Fibroblast of skin of right biceps (primary cell): ENCODE measurements at regions not wholly inside any gene's neighbourhood (a gene's known extent, or its start where the extent isn't known, plus 50 kb on each side); places are given as distances from the start of the nearest gene placed in this dataset.
"Not testable (repeated sequence)": the region's sequence is repeated elsewhere in the genome, so short reads cannot be mapped to it uniquely, and the experiment has no call there.

Source experiments
- DNase-seq: peaks from one replicate; pipeline ENCODE4 v3.0.0-alpha.2; 2013

DNA sequence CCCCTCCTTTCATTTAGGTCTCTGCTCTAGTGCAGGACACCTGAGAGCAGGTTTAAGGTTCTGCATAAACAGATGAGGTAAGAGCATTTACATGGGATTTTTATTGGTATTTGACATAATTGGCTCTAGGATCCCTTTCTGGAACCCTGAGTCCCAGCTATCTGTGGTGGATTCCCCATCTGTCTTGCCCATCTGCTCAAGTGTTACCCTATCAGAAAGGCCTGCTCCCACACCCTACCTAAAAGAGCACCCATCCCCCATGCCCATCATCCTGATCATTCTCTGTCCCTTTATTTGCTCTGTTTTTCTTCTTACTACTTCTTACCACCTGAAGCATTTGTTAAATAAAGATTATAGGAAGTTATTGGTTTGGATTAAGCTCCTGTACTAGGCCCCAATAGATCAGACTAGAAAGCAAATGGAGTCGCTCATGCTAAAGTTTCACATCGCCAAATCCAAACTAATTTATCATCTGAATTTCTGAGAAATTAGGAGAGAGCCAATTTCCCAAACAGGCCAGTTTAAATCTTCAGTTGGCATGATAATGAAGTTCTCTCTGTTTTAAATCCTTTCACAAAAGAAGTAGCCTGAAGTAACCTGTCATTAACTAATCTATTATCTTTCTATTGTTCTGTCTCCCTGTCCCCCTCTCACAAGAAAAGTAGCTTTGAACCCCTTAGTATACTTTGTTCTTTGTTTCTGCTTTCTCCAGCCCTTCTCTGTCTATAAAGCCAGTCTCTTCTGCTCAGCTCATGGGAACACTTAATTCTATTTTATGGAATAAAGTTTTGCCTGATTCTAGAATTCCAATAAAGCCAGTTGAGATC lies 178.6 kb downstream of the ZNF674 start:
- DNase-seq = no peak

DNA sequence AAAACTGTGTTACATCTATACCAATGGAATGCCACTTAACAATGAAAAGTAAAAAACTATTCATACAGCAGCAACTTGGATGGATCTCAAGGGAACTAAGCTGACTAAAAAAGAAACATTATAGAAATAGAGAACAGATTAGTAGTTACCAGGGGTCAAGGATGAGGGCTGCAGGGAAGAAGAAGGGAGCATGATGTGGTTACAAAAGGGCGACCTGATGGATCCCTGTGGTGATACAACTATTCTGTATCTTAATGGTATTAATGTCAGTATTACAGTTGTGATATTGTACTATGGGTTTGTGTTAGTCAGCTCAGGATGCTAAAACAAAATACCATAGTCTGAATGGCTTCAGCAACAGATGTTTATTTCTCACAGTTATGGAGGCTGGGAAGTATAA lies 190.7 kb downstream of the ZNF674 start:
- no peak for DNase-seq

DNA sequence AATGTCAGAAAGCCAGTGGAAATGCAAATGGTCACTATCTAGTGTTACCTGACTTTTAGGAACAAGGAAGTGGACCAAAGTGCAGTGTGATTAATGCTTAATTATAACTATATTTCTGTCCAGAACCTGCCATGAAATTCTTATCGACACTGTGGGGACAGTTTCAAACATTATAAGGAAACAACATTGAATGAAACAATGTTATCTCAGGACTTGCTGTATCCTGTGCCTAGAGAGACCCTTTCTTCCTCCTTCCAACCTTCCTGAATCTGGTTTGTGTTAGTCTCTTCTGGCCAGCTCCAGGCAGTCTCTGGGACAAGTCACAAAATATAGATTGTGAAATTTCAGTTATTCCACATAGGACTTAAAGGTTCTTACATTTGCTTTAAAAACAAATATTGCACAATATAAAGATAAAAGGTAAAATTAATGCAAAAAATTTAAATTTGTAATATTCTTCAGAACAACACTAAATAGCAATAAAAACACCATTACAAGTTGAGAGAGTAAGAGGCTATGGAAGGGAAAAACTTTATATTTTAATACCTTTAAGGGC lies 203.4 kb downstream of the ZNF674 start:
- DNase-seq = no peak

DNA sequence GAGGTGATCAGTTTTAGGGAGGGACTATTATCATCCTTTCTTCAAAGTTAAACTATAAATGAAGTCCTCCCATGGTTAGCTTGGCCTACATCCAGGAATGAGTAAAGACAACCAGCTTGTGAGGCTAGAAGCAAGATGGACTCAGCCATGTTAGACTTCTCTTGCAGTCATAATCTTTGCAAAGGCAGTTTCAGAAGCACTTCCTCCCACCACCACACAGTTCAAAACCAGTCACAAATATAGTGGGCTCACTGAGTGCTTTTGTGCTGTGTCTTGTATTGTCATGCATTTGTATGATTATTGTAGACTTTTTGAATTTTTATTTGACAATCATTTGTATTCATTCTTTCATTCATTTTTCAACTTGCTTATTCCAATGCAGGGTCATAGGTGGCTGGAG lies 204.5 kb downstream of the ZNF674 start:
- DNase-seq = no peak

DNA sequence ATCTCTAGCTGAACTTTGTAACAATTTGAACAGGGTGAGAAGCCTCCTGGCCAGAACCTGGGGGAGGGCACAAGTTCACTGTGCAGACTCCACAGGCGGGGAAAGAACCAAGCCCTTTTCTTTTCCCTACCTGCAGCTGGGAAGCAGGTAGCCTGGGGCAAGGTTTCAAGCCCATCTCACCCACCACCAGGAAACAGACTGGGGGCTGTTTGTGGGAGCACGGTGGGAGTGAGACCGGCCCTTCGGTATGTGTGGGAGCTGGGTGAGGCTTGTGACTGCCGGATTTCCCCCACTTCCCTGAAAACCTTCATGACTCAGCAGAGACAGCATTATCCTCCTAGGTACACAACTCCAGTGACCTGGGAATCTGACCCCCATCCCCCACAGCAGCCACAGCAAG lies 211.7 kb downstream of the ZNF674 start:
- no peak for DNase-seq

DNA sequence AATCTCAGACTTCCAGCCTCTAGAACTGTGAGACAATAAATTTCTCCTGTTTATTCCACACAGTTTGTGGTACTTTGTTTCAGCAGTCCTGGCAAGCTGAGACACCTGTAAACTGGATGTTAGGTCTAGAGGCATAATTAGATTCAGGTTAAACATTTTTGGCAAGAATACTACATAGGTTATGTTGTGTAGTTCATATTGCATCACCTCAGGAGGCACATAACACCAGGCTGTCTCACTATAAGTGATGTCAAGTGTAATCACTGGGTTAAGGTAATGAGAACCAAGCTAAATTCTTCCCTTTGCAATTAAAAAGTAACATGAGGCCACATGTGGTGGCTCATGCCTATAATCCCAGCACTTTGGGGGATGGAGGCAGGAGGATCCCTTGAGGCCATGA lies 214.2 kb downstream of the ZNF674 start:
- DNase-seq = no peak

DNA sequence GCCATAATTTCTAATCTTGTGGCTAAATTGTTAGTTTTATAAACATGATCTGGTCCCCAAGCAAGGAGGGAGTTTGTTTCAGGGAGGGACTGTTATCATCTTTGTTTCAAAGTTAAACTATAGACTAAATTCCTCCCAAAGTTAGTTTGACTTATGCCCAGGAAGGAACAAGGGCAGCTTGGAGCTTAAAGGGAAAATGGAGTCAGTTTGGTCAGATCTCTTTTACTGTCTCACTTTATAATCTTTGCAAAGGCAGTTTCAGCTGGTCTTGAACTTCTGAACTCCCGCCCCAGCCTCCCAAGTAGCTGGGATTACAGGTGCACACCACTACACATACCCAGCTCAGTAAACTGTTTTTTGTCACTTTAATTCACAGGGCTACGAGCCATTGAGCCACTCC lies 214.7 kb downstream of the ZNF674 start:
- no peak for DNase-seq

DNA sequence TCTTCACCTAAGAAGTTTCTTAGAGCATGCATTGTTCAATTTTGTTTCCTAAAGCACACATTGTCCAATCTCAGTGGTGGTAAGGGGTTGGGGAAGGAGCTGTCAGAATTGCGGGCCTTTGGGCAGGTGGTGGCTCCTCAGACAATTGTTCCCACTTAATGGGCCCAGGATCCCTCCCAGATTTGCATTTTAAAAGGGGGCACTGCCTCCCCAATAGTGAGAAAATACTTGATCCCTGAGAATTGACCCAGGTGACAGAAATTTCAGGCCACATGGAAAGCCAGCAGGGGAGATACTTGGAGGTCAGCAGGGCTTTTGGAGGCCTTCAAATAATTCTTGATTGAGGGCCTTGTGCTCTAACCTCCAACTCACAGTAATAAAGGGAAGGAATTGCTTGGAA lies 217.1 kb downstream of the ZNF674 start:
- DNase-seq = no peak

DNA sequence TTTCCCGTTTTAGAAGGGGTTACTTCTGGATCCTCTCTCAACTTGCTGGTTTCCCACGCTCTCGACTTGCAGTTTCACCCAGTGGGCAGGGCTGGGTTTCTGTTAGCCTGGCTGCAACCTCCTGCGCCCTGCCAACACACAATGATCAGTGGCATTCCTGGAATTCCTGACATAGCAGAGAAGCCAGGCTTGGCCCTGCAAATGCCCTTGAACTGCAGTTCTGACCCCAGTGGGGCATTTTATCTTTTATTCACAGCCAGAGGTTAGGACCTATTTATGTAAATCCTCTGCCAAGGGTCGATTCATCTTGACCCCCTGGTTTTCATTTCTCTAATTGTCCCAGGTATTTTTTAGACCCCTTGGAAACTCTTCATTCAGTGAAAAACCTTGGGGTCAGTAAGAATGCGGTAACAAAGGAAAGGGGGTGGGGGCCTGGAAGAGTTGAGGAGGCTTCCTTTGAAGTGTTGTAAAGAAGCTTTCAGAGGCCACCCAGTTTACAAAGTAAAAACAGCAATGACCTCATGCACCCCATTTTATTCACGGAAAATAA lies 217.6 kb downstream of the ZNF674 start:
- peak; percentile 47 for DNase-seq

DNA sequence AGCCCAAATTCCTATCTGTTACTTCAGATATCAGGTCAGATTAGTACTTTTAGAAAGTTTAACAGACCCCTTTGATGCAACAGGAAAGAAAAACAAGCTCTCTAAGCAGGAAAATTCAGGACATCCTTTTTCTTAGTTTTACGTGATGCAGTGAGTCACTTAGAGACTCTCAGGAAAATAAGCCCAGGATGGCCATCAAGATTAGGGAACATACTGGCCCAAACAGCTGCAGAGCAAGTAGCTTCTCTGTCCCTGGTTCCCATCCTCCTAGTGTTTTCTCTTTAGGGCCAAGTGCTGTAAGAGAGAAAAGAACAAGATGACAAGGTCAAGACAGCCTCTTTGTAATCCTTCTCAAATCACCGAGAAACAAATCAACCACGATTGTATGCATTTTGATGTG lies 219.1 kb downstream of the ZNF674 start:
- peak; percentile 22 for DNase-seq

DNA sequence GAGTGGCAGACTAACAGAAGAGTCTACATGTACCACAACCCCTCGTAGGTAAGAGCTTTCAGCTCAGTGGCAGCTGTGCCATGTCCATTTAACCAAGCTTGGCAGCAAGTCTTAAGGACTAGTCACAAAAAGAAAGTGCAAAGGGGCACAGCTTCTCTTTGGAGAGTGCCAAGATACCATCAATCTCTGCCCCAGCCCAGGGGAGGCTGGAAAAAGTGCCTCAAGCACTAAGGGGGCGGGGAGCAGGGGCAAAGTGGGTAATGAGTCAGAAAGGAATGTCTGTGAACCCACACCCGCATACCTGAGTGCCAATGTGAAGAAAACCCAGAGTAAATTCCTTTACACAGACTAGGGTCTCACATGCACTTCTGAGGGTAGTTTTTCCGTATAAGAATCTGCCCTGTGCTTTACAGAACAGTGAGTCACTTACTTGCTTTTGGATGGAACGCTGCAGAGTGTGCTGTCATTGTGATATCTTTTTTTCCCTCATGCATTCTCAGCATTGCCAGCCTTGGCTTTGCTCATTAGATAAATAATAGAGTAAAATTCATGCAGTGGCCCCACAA lies 219.8 kb downstream of the ZNF674 start:
- DNase-seq = peak; percentile 80

DNA sequence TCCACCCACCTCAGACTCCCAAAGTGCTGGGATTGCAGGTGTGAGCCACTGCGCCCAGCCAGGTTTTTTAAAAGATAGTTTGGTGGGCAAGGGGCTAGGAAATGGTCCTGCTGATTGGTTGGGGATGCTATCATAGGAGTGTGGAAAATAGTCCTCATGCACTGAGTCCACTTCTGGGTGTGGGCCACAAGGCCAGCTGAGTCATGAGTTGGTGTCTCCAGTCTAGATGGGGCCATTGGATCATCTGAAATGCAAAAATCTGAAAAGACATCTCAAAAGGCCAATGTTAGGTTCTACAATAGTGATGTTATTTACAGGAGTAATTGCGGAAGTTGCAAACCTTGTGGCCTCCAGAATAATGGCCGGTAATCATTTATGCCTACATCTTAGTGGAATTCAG lies 221.1 kb downstream of the ZNF674 start:
- no peak for DNase-seq

DNA sequence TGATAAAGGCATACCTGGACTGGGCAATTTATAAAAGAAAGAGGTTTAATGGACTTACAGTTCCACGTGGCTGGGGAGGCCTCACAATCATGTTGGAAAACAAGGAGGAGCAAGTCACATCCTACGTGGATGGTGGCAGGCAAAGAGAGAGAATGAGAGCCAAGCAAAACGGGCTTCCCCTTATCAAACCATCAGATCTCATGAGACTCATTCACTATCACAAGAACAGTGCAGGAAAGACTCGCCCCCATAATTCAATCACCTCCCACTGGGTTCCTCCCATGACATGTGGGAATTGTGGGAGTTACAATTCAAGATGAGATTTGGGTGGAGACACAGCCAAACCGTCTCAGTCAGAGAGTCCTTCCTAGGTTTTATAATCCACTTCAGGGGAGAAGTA lies 222.3 kb downstream of the ZNF674 start:
- DNase-seq = not testable (repeated sequence)

DNA sequence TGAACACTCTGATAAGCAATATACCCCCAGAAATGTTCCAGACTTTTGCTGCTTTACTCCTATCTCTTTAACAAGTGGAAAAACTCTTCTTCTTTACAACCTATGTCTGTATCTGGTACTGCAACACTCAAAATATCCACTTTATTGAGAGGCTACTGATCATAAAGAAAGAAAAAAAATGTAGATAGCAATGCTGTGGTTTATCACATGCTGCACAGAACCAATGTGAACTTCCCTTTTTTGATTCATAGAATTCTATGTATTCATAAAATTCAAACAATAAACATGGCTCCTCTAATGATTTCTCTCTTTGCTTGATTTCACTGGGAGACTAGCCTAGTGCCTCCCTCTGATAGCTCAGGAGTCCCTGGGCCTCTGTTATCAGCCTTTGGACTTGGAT lies 223.5 kb downstream of the ZNF674 start:
- DNase-seq = no peak

DNA sequence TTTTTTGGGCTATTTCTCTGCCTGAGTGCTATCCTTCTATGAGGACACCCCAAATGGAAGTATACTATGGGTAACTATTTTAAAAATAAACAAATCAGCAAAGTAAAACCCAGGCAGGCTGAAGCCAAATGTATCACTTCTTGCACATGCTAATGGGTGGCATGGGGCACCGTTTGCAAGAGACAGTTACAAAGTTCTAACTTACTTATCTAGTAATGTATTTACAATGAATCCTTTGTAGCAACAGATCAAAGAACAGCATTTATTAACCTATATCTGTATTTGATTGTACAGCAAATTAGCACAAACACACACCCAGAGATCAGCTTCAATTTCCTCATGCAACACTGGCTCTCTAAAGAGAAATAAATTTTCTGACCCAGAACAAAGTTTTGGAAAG lies 225.5 kb downstream of the ZNF674 start:
- no peak for DNase-seq

DNA sequence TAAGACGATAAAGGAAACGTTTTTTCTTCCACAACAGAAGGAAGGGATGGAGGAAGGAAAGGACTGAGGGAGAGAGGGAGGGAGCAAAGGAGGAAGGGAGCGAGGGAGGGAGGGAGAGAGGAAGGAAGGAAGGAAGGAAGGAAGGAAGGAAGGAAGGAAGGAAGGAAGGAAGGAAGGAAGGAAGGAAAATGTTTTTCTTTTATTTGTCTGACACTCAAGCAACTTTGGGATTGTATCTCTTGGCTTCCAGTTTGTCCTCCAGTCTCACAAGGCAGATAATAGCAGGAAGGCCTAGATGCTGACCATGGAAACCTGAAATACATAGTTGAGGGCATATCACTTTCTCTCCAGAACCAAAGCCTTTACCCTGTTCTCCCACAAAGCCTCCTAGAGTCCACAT lies 226.7 kb downstream of the ZNF674 start:
- DNase-seq = no peak

DNA sequence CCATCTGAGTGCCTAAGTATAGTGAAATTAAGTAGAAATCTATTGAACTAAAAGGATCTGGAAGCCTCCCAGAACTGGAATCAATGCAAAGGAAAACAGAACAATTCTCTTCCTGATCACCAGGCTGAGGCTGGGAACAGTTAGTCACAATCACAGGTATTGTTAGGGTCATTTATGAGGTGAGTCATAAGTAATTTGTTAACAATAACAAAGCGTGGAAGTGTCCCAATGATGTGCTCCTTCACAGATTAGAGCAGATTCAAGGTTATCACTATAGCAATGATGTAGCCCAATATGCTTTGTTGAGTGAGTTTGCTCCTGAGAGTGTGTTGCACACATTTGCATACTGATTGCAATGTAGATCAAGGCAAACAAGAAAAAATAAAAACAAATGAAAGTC lies 228.1 kb downstream of the ZNF674 start:
- DNase-seq = no peak

DNA sequence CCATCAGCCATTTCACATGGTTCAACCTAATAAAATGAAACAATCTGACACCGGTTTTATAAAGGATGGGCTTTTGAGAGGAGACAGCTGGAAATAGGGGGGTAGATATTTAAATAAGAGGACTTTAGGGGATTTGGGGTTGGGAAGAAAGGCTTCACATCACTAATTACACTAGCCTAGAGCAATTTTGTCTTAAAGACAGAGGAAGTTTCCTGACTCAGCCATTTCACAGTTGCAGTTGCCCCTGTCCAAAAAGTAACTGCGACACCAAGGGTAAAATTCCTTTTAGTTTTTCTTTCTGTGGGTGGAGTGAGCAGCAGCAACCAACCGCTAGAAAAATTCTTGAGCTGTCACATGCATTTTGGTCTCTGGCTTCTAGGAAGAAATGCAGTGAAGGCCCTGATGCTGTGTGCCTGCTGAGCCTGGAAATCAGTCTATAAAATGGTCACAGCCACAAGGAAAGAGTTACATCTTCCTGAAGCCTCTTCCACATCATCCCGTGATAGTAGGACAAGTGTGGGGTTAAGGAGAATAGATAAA lies 233.6 kb downstream of the ZNF674 start:
- peak; percentile 4 for DNase-seq

DNA sequence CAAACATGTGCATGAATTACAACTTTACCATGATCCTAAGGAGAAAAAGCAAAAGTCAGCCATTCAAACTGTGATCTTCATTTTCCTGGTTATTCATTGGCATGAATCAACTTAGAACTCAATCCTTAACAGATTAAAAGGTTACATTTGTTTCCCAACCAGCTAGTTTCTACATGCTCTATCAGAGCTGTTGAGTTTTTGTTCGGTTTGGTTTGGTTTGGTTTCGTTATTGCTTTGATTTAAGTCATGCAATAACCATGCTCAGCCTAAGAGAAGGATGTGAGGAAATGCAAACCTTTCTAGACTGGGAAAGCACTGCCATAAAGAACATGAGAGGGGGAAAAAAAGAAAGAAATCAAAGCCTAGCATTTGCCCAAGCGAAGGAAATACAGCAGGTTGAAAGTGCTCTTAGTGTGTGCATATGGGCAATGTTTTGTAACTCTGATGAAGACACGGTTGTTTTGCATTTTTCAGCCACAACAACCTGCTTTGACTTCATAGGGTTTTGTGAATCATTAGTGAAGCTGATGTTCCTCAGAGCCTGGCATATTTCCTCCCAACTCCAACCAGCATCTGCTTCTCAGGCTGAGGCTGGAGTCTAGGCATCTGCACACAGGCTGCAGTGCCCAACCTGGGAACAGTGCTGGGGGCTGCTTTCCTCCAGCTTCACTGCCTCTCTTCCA lies 234.3 kb downstream of the ZNF674 start:
- DNase-seq = no peak

DNA sequence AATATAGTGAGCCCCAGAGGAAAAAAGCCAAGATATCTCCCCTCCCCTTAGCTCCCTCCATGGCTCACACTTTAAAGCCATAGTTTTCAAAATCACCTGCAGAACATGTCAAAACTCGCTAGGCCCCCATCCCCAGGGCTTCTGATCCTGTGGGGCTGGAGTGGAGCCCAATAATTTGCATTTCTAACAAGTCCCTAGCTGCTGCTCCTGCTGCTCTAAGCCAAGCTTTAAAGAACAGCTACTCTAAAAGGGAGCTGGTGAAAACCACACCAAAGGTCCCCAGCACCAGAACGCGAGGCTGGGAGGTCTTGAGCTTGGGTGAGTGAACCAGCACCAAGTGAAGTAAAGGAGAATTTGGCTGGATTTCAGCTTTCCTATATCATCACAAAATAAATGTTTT lies 237.1 kb downstream of the ZNF674 start:
- DNase-seq = no peak

DNA sequence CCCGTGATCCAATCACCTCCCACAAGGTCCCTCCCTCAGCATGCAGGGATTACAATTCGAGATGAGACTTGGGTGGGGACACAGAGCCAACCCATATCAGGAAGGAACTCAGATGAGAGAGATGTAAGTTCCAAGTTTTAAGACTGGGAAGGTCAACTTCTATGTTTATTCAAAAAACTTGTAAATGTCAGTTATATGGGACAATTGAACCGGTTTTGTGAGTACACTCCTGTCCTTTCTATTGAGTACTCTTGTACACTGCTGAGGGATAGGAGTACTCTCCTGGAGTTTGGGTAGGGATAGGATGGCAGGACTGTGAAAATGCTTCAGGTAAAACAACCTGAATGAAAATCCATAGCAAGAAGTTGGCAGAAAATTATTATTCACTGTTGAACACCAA lies 239.1 kb downstream of the ZNF674 start:
- DNase-seq = no peak

DNA sequence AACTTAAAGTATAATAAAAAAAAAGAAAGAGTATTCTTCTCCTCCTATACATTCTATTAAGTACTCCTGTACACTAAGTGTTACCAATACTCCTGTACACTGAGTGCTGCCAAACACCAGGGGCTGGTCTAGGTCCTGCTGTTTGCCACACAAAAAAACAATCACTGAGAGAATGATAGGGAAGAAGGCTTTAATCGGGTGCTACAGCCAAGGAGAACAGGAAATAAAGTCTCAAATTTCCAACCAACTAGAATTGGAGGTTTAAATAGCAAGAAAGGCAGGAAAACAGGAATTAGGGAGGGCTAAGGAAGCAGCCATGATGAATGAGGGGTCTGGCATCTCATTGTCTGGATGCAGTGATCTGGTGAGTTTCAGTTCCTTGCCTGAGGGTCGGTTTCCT lies 239.8 kb downstream of the ZNF674 start:
- DNase-seq = no peak

DNA sequence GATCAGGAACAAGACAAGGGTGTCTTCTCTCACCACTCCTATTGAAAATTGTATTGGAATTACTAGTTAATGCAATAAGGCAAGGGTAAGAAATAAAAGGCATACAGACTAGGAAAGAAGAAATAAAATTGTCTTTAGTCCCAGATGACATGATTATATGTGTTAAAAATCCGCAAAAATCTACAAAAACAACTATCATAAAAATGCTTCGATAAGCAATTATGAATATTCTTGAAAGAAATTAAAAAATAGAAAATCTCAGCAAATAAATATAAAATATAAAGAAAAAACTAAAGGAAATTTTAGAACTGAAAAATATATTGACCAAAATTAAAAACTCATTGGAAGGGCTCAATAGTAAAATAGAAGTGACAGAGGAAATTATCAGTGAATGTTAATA lies 243.3 kb downstream of the ZNF674 start:
- DNase-seq = no peak
